GM19467 (cell line): ENCODE measurements at regions not wholly inside any gene's neighbourhood (a gene's known extent, or its start where the extent isn't known, plus 50 kb on each side); places are given as distances from the start of the nearest gene placed in this dataset.
A peak's percentile ranks its signal among the peaks of the same experiment; 100 is the strongest.

Experiments used
- ATAC-seq: cut with Tn5 transposase; IDR thresholded peaks from one replicate; pipeline ENCODE4 v1.9.1; 2021; ENCODE audit warnings: mild to moderate bottlenecking, moderate library complexity; ENCODE audit not compliant: unreplicated experiment

DNA sequence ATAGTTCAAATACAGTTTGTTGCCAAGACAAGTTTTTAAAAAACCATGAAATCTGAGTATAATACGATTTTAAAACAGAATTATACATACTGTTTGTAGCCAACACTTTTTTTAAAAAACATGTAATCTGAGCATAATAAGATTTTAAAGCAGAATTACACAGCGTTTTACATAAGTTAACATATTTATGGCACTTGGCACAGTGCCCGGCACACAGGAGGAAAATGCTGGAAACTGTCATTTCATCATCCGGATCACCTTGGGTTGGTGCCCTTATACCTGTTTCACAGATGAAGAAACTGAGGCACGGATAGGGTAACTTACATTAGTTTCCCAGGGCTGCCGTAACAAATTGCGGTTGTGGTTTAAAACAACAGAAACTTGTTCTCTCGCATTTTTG is 193.0 kb downstream of the BMP7 start:
- ATAC-seq: no peak

DNA sequence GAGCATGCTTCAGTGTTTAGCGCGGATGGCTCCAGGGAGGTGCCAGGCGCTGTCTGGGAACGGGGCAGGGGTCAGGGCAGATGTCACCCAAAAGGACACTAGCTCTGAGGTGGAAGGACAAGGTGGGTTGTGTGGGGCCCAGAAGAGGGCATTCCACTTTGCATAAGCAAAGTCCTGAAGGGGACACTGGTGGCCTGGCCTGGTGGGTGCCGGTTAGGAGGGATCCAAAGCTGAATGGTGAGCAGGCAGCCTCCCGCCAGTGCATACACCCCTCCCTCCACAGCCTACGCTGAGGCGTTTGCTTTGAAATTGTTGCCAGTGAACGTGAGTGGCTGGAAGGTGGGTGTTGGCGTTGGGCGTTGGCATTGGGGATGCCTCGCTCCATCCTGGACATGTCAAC is 192.1 kb downstream of the BMP7 start:
- no peak for ATAC-seq

DNA sequence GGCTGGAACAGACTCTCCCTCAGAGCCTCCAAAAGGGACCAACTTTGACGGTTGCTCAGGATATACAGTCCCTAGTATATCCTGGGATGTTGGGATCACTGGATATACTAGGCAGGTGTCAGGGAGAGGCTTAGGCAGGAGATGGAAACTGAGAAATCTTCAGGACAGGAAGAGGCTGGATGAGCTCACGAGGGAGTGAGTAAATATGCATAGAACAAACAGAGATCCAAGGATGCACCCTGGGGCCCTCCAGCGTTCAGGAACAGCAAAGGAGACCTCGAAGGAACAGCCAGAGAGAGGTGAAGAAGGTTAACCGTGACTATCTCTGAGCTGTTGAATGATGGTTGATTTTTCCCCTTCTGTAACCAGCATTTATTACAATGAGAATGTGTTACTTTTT is 191.3 kb downstream of the BMP7 start:
- no peak for ATAC-seq

DNA sequence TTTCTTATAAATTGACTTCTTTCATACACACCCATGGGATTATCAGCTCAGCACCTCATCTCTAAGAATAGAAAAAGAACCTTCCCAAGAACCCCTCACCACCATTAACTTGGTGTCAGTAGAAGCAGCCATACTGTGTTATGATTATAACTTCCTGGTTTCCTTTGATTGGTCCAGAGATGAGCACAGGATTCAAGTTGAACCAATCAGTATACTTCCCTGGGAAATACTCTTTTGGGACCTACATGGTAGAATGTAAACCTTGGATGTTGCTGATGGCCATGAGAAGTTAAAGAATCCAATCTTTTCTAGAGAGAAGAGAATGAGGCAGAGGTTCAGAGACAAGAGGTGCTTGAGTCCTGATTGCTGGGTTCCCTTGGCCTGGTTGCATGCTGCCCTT is 190.8 kb downstream of the BMP7 start:
- ATAC-seq: no peak

DNA sequence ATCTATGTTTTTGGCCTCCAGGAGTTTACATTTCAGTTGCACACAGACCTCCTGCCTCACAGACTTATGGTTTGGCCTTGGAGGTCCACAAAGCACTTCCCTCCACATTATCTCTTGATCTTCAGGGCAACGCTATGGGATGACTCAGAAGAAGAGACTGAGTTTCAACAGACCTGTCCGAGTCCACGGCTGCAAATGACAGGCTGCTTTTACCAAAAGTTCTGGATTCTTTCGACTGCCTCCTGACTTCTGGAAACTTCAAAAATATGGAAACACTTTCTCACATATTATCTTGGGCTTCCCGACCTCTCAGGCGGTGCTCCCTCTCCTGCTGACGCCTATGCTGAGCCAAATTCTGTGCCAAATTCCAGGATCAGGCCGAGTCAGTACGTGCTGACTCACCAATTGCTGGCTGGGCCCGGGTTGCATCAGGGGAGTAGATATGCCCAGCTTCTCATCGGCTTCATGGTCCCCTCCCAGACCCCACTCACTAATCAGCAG is 190.2 kb downstream of the BMP7 start:
- ATAC-seq: no peak

DNA sequence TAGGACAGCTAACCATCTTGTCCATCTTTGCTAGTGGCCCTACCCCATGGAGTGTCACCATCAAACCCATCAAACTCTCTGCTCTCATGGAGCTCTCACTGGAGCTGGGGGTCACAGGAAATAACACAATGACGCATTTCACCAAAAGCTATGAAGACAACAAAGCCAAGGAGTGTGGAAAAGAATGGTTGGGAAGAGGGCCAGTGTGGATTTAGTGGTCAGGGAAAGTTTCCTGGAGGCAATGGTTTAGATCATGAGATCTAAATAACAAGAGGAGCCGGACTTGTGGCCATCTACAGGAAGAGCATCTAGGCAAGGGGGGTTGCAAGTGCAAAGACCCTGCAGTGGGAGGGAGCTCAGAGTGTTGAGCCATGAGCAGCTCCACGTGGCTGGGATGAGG is 189.5 kb downstream of the BMP7 start:
- no peak for ATAC-seq

DNA sequence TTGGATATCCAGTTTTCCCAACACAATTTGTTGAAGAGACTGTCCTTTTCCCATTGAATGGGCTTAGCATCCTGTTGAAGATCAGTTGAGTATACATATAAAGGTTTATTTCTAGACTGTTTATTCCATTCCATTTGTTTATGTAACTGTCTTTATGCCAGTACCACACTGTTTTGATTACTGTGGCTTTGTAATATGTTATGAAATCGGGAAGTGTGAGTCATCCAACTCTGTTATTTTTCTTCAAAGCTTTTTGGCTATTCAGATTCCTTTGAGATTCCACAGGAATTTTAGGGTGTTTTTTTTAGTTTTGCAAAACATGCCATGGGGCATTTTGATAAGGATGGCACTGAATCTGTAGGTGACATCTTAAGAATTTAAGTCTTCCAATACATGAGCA is 188.3 kb downstream of the BMP7 start:
- ATAC-seq: no peak

DNA sequence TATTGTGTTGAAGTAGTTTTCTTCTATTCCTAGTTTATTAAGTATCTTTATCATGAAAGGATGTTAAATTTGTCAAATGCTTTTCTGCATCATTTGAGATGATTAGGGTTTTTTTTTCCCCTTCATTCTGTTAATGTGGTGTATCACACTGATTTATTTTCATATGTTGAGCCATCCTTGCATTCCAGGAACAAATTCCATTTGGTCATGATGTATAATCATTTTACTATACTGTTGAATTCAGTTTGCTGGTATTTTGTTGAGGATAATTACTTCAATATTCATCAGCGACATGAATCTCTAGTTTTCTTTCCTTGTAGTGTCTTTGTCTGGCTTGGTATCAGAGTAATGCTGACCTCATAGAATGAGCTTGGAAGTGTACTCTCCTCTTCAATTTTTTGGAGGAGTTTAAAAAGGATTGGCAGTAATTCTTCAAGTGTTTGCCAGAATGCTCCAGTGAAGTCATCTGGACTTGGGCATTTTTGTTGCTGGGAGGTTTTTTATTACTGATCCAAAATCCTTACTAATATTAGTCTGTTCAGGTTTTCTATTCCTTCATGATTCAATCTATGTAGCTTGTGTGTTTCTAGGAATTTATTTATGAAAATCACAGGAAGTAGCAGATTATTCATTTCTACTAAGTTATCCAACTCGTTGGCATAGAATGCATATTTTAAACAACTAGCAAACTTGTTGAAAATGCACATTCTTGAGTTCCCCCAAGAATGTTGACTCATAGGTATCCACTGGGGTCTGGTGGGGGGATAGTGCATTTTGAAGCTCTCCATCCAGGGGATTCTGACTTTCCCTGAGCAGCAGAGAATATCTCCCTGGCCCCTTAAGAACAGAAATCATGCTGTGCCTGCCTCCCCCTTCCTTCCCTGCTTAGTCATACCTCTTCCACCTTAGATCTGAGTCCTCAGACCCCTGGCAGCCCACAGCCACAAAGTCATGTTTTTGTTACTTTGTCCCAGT is 187.1 kb downstream of the BMP7 start:
- ATAC-seq: no peak

DNA sequence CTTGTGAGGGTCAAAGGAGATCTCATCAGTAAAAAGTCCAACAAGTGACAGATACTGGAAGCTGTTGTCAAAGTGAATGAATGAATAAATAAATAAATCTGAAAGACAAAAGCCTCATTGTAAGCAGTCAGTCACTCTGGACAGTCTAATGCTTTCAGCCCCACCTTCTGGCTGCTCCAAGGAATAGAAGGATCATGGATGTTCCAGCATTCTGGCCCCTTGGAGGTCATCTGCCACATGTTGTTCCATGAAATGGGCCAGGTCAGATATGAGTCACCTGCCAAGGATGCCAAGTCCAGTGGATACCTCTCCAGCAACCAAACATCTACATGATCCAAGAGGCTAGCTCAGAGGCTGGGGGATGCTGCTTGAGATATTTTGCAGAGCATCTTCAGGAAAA is 185.6 kb downstream of the BMP7 start:
- no peak for ATAC-seq

DNA sequence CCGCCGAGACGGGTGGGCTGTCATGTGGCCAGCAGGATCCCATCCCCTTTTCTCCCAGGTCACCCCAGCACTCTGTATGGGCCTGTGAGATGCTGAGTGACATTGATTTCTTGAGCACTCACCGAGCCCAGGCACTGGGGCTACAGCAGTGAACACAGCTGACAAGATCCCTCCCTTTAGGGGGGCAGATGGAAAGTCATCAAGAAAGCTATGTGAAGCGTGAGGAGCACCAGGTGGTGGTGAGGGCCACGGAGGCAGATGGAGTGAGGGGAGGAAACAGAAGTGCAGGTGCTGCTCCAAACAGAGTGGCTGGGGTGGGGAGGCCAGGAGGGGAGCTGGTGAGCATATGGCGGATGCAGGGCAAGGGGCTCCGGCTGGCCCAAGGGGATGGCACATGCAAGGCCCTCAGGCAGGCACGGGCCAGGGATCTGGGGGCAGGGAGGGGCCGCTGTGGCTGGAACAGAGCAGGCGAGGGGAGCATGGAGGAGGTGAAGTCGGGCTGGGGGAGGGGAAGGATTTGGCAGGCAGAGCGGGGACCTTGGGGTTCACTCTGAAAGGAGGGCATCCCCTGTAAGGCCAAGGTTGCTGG is 184.0 kb downstream of the BMP7 start:
- ATAC-seq: no peak

DNA sequence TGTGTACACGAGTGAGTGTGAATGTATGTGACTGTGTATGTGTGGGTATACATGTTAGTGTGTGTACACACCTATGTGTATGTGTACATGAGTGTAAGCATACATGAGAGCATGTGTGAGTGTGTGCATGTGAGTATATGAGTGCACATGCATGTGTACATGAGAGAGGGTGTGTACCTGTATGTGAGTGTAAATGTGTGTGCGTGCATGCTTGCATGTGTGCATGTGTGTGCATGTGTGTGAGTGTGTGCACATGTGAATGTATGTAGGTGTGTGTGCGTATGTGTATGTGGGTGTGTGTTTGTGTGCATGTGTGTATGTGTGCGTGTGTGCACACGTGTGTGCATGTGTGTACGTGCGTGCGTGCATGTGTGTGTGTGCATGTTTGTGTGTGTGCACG is 183.4 kb downstream of the BMP7 start:
- no peak for ATAC-seq

DNA sequence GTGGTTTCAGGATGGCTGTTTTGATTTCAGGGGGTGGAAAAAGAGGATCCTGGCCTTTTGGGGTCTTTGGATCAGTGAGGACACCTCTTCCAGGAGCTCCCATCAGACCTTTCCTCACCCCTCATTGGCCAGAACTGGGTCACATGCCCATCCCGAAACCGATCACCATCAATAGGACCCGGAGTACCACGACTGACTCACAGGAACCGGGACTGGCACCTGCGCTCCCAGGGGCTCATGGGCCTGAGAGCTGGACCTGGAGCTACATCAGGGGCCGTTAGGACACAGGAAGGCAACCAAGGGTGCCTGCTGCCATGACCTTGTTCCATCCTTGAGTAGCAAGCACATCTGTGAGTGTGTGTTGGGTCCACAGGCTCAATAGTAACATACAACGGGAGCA is 180.4 kb downstream of the BMP7 start:
- ATAC-seq: no peak

DNA sequence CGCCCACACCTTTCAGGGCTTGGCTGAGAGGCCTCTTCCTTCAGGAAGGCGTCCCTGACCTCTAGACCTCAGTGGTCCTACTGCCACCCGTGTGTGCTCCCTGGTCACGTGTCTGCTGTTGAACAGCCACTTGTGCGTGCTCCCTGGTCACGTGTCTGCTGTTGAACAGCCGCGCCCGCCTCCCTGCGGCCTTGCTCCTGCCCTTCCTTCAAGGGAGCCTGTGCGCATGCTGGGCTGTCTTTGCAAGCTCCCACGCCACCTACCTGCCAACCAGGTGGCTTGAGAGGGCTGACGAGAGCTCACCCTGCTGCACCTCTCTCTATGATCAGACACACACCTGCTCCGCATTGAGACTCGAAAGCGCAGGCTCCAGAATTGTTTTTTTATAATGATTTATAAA is 179.3 kb downstream of the BMP7 start:
- ATAC-seq: no peak

DNA sequence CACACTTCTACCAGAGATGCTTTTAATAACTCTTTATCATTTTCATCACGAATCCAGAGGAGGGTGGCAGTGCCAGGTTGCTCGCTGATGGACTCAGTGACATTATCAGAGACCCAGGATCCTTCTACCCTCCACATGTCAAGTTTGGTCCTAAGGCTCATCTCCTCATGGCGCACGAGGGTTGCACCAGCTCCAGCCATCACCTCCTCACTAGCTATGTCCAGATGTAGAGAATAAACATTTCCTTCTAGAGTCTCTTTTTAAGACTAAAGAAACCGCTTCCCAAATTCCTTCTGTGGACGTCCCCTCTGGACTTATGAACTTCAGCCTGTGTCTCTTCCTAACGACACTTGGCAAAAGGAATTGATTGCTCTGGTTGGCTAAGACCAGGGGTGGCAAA is 178.7 kb downstream of the BMP7 start:
- no peak for ATAC-seq

DNA sequence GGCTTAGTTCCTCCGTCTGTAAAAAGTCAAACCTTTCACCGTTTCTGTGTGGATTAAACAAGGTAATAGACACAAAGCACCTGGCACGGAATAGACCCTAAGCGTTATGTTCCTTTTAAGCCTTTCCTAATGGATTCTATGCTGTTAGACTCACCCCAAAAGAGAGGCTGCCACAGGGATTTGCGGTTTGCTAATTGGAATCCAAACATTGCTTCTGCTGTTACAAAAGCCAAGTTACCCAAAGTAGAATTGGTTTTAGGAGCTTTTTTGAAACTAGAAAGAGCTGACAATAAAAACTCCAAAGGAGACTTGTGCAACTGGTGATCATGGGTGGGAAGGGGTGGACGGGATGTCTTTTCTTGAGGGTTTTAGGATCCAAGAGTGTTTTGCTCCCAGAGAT is 178.0 kb downstream of the BMP7 start:
- ATAC-seq: no peak

DNA sequence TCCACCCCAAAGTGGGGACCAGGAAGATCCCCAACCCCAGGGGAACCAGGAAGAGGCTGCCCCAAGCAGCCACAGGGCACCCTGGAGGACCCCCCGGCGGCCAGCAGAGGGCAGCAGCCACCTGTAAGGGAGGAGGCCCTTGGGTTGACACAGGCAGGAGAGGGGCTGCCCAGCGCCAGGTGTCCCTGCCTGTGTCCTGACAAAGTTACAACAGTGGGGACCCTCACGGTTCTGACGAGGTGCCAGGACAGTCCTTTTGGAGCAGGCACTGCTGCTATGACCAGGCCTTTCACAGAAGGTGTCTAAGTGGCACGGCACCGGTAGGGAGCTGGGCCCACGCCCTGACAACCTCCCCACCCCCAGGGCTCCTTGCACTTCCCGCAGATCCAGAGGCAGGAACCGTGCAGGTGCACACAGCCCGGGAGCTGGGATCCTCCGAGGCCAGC is 176.7 kb downstream of the BMP7 start:
- peak; percentile 55 for ATAC-seq

DNA sequence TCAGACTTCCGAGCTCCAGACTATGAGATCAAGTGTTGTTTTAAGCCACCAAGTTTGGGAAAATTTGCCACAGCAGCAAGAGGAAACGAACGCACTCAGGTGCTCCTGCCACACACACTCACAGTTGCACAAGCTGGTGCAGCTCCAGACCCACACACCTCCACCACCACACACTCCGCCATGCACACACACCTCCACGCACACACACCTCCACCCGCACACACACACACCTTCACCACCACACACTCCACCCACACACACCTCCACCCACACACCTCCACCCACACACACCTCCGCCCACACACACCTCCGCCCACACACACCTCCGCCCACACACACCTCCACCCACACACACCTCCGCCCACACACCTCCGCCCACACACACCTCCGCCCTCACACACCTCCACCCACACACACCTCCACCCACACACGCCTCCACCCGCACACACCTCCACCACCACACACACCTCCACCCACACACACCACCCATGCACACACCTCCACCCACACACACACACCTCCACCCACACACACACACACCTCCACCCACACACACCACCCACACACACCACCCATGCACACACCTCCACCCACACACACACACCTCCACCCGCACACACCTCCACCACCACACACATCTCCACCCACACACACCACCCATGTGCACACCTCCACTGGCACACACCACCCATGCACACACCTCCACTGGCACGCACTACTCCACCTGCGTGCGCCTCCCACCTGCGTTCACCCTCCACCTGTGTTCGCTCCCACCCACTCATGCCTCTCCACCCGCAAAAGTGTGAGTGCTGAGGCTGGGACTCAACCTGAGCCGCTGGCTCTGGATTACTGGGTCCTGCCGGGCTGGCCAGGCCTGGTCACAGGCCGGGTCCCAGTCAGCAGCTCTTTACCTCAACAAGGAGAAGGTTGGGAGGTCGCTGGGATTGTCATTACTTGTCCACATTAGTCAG is 175.6 kb downstream of the BMP7 start:
- no peak for ATAC-seq

DNA sequence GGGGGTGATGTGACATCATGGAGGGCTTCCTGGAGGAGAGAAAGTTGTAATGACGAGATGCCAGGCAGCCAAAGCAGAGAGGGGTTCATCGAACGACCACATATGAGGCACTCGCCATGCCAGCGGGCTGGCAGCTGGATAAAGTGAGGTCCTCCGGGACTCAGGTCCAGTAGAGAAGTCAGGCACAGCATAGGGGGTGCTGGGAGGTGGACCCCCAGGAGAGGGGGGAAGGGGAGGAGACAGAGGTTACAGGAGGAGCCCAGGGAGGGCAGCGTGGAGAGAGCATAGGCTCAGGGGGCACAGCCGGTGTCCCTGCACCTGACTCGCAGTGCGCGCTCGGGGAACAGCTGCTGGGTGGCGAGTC is 174.7 kb downstream of the BMP7 start:
- no peak for ATAC-seq

DNA sequence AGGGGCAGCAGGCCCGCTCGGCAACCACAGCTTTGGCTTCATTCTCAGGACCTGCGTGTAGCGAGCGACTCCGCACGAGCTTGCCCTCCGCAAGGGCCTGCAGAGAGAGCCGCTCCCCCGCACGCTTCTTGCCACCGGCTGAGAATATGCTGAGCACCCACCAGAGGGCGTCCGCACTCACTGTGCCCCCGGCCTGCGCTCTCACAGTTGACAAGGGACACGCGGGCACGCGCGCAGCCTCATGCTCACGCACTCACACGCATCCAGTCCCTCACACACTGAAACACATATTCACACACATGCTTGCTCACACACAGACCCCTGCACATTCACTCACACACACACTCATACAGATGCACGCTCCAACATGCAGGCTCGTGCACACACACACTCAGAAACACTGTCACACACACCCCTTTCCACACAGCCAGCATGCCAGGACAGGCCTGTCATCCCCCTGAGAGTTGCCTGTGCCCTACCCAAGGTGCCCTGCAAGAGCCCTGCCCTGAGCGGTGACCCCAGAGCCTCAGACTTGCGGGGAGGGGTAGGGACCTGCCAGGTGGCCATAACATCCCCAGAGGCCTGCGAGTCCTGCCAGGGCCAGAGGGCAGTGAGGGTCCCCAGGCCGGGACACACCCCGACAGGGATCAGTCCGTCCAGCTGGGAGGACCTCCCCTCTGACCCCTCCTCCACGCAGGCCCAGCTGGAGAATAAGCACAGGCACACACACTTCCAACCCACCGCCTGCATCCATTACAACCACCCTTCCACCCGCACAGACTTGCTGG is 174.1 kb downstream of the BMP7 start:
- ATAC-seq: peak; percentile 51

DNA sequence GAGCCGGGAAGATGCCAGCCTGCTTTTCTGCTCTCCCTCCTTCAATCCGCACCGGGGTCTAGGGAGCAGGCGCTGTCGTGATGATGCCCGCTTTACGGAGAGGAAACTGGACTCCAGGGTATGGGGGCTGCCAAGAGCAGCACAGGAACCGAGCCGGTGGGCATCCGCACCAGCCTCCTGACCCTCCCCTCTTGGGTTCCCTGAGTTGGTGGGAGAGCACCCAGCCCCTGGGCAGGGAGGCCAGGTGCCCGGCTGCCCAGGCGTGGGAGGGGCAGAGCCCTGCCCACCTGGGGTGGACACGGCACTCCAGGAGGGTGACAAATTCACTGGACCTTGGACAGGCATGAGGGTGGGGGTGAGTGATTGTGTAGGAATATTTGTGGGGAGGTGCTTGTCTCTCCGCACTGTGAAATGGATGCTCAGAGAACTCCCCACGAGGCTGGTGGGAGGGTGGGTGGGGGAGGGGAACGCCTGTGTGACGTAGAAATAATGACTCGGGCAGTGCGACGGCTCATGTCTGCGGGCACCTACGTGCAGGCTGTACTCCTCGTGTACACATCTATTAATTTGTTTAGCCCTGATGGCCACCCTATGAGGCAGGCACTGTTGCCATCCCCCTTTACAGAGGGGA is 173.4 kb downstream of the BMP7 start:
- ATAC-seq: no peak
